SIG-M5 treated with dmso at 0.1 percent for 504 hours (cell line): ENCODE measurements at regions not wholly inside any gene's neighbourhood (a gene's known extent, or its start where the extent isn't known, plus 50 kb on each side); places are given as distances from the start of the nearest gene placed in this dataset.
"Not testable (repeated sequence)": the region's sequence is repeated elsewhere in the genome, so short reads cannot be mapped to it uniquely, and the experiment has no call there.

ENCODE experiments used
- DNase-seq: peaks from one replicate; lab custom pipeline; 2025; ENCODE audit not compliant: unreplicated experiment; lab: John Stamatoyannopoulos, UW

- DNase-seq = no peak
Observed at GRCh38 chr6:85771455-85771854, 128.8 kb upstream of the SYNCRIP start.

- DNase-seq = no peak
Observed at GRCh38 chr6:85764844-85765243, 122.2 kb upstream of the SYNCRIP start.

- DNase-seq = peak; percentile 10
Observed at GRCh38 chr6:85756982-85757381, 114.3 kb upstream of the SYNCRIP start.

- DNase-seq = no peak
Observed at GRCh38 chr6:85754894-85755293, 112.2 kb upstream of the SYNCRIP start.

GRCh38 chr6:85752602-85753001 is 109.9 kb upstream of the SYNCRIP start:
- DNase-seq = no peak

- DNase-seq = no peak
Observed at GRCh38 chr6:85751374-85752055, 108.8 kb upstream of the SYNCRIP start.

- not testable (repeated sequence) for DNase-seq
Observed at GRCh38 chr6:85750146-85750545, 107.5 kb upstream of the SYNCRIP start.

- DNase-seq = no peak
Observed at GRCh38 chr6:85749236-85749635, 106.5 kb upstream of the SYNCRIP start.

GRCh38 chr6:85747666-85748065 is 105.0 kb upstream of the SYNCRIP start:
- DNase-seq = no peak

- DNase-seq = no peak
Observed at GRCh38 chr6:85747093-85747492, 104.4 kb upstream of the SYNCRIP start.

- no peak for DNase-seq
Observed at GRCh38 chr6:85744433-85744970, 101.8 kb upstream of the SYNCRIP start.

- no peak for DNase-seq
Observed at GRCh38 chr6:85726206-85726605, 83.5 kb upstream of the SYNCRIP start.

GRCh38 chr6:85715797-85716196 is 73.1 kb upstream of the SYNCRIP start:
- no peak for DNase-seq

- DNase-seq = no peak
Observed at GRCh38 chr6:85714893-85715530, 72.3 kb upstream of the SYNCRIP start.

GRCh38 chr6:85712346-85712745 is 69.7 kb upstream of the SYNCRIP start:
- no peak for DNase-seq

GRCh38 chr6:85707515-85708145 is 64.9 kb upstream of the SYNCRIP start:
- DNase-seq = peak; percentile 27

- no peak for DNase-seq
Observed at GRCh38 chr6:85706272-85706671, 63.6 kb upstream of the SYNCRIP start.

GRCh38 chr6:85705220-85705619 is 62.5 kb upstream of the SYNCRIP start:
- DNase-seq = no peak

GRCh38 chr6:85703406-85703805 is 60.7 kb upstream of the SYNCRIP start:
- DNase-seq = no peak
